ENCODE measurements at regions not wholly inside any gene's neighbourhood (a gene's known extent, or its start where the extent isn't known, plus 50 kb on each side); places are given as distances from the start of the nearest gene placed in this dataset.

DNA sequence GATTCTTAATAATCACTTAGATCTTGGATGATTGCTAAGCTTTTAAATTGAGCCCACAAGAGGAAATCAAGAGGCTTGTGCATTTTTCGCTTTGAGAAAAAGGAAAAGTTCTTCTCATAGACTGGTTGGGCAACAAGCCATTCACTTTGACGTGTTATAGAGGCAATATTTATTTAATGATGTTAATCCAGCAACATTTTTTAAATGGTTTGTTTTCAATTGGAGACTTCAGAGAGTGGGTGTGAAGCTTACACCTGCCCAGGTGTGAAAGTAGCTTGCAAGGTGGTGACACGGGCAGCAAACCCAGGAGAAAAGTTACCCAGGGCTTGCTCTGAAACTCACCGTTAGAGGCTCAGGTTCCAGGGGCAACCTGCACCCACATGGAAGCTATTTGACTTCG is 858.9 kb downstream of the GALR1 start:
- no peak for DNase-seq
- Histone ChIP-seq H3K9me3 (no peaks in the 10 kb centered on the region), H3K36me3 (no peaks in the 10 kb centered on the region), H3K27me3 (no peaks in the 10 kb centered on the region), H3K4me3 (no peak overlapping the region)

DNA sequence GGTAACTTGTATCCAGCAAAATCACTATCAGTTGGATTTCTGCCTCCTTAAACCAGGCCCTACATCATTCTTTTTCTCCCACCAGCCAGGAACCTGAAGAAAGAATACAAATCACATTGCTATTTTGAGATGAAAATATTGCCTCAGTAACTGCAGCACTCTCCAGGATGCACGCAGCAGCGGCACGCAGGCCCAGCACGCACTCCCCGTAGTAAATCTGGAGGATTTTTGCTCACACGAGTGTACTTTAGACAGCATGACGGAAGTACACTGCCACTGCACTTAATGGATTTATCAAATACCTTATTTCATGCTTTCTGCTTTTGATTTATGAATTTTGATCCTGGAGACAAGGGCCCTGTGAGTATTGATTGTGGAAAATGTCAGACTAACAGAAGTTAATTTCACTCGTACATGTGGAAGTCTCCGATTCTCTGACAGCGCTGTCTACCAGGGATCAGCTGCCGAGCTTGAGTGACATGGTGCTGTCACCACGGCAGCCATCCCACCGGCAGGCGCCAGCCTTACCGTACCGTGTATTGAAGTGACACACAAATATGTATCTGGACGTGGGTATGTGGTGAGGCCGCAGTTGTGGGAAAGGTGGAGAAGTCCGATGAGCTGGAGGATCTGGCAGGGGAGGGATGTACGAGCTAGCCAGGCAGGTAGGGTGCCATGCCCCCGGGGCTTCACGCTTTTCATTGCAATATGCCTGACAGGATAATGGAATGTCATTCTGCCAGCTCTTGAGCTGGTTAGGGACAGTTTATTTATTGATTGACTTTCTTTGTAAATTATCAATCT is 863.7 kb downstream of the GALR1 start:
- H3K4me3 ChIP-seq = no peak overlapping the region
- no peak for DNase-seq
- no peaks in the 10 kb centered on the region for H3K27me3 ChIP-seq
- H3K9me3 ChIP-seq = no peaks in the 10 kb centered on the region
- no peaks in the 10 kb centered on the region for H3K36me3 ChIP-seq

DNA sequence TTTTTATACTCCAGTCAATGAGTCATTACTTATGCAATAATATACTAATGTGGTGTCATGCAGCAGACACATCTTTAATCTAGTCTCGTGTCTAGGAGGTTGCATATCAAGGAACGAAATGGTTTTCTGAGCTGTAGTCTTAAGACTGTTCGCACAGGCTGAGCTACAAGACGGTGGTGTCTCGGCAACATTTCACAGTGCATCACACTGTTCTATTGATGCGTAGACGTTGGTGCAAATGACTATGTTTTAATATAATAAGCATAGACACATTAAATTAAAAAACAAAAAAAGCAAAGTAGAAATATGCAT is 864.2 kb downstream of the GALR1 start:
- Histone ChIP-seq H3K9me3 (no peaks in the 10 kb centered on the region), H3K27me3 (no peaks in the 10 kb centered on the region), H3K4me3 (no peak overlapping the region), H3K36me3 (no peaks in the 10 kb centered on the region)
- DNase-seq = no peak

DNA sequence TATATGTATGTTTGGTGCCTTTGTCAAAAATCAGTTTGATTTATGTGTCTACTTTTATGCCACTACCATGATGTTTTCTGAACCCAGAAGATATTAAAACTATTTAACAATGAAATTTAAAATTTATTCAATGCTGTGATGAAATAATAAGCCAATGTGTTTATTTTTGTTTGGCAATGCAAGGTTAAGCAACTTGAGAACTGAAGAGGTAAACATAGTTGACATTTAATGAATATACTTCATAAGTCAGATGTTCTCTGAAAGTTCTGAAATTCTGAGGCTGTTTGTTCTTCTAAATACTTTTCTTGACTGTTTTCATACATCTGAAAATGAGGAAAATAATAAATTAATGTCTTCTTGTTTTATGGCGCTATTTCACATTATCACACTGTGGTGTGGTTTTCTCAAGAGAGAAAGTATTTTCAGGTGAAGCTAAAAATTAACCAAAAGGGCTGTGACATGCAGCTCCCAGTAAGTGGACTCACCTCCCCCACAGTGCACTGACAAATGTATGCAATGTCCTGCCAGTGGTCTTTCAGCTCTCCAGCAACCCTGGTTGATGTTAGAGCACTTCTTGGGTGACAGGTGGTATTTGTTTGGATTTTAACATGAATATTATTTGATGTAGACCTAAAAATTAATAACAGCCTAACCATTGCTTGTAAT is 863.6 kb upstream of the SALL3 start:
- H3K36me3 ChIP-seq = no peaks in the 10 kb centered on the region
- no peaks in the 10 kb centered on the region for H3K27me3 ChIP-seq
- no peak overlapping the region for H3K4me3 ChIP-seq
- no peaks in the 10 kb centered on the region for H3K9me3 ChIP-seq
- DNase-seq = no peak

DNA sequence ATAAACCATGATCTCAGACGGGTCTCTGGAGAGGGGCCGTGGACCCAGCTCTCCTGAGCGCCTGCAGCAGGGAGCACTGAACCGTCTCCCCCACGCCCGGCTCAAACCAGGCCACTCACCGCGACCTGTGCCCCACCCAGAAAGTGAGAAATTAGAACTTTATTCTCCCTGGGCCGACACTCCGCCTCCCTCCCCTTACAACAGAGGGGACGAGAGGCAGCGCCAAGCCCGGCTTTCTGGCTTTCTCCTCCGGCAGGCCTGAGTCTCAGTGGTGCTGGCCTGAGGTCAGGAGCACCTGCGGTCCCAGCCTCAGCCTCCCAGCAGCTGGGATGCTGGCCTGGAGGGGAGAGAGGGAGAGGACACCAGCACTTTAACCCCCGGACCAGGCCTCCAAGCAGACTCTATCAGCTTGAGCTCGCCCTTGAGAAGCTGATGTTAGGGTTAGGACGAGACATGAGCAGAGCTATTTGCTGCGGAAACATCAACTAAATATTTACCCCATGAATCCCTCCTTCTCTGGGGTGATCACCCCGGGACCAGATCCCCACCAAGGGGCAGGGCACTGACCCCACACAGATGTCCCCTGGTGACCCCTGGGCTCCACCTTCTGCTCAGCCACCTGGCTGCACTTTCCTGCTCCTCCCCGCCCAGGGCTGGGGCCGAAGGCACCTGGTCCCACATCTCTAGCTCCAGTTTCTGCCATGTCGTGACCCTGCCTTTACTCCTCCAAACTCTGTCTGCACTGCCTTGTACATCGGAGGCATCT is 856.3 kb upstream of the SALL3 start:
- H3K4me3 ChIP-seq = no peak overlapping the region
- no peaks in the 10 kb centered on the region for H3K9me3 ChIP-seq
- no peaks in the 10 kb centered on the region for H3K27me3 ChIP-seq
- H3K36me3 ChIP-seq = no peaks in the 10 kb centered on the region
- DNase-seq = no peak

DNA sequence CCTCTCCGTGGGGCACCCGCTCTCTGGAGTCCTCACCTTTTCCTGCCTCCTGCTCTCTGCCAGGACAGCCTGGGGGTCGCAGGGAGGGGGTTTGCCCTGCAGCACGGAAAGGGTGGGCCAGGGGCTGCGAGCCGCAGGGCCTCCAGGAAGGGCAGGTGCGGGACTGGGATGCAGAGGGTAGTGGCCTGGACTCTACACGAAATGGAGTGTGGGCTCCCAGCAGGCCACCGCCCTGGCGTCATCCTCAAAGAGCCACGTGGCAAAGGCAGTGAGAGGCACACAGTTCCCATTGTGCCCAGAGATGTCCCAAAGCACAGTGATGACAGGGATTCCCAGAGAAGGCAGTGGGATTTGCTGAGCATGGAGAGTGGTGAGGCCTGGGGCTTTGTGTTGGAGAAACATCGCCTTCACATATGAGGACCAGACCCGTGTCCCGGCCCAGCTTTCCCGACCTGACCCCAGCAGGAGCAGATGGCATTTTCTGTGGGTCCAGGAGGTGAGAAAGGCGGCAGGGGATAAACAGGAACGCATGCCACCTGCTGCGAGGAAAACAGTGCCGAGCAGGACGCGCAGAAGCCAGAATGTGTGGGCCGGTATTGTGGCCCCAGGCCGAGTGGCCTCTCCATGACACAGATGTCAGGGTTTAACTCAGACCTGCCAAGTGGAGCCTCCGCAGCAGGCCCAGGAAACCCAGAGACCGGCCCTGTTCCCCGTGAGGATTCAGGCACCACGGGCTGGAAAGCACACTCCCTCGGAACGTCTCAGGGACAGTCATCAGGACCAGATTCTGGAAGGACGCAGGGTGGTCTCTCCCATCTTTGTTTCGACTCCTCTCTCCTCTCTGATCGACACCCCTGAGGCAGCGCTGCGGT is 855.5 kb upstream of the SALL3 start:
- Histone ChIP-seq H3K9me3 (no peaks in the 10 kb centered on the region), H3K36me3 (no peaks in the 10 kb centered on the region), H3K4me3 (no peak overlapping the region), H3K27me3 (no peaks in the 10 kb centered on the region)
- no peak for DNase-seq

DNA sequence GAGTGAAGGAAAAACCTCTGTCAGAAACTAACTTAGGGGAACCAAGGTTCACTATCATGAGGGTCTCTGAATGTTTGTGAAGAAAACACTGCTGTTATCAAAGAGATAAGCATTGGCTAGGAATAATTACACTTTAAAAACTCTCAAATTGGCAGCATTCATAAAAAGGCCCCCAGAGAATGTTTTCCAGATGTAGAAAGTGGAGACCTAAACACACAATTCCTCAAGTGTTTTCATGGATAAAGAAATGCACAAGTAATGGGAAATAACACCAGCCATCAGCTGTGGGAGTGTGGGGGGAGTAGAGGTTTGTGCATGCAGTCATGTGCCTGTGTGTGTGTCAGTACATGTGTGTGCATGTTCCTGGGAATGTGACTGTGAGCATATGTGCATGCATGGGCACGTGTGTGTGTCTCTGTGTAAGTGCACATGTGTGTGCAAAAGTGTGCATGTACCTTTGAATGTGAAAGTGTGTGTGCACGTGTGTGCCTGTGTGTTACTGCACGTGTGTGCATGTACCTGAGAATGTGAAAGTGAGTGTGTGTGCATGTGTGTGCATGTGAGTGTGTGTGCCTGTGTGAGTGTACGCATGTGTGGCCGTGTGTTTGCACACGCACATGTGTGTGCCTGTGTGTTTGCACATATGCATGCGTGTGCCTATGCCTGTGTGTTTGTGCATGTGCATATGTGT is 854.3 kb upstream of the SALL3 start:
- DNase-seq = no peak
- Histone ChIP-seq H3K27me3 (no peaks in the 10 kb centered on the region), H3K9me3 (no peaks in the 10 kb centered on the region), H3K36me3 (no peaks in the 10 kb centered on the region), H3K4me3 (no peak overlapping the region)

DNA sequence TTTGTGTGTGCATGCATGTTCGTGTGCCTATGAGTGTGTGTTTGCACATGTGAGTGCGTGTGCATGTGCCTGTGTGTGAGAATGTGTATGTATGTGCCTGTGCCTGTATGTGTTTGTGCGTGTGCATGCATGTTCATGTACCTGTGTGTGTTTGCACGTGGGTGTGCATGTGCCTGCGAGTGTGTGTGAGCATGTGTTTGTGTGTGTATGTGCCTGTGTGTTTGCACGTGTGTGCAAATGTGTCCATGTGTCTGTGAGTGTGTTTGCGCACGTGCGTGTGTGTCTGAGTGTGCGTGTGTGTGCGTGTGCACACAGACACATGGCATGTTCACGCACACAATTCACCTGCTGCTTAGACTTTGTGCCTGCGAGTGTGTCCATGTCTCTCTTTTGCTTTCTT is 853.5 kb upstream of the SALL3 start:
- Histone ChIP-seq H3K9me3 (no peaks in the 10 kb centered on the region), H3K27me3 (no peaks in the 10 kb centered on the region), H3K4me3 (no peak overlapping the region), H3K36me3 (no peaks in the 10 kb centered on the region)
- DNase-seq = no peak

DNA sequence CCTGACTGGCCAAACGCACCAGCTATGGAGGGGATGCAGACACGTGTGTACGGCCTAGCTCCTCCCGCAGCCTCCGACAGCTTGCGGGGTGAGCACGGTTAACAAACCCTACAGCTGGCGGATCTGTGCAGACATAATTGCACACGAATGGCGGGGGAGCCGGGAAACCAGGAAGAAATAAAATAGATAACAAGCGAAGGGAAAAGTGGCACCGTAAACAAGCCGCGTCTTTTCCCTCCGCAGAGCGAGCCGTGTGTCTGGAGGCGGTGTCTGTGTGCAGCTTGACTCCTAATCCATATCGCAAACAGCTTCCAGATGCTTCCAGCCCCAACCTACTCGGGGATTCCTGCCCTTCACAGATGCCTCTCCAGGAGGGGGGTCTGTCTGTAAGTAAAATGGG is 853.1 kb upstream of the SALL3 start:
- no peaks in the 10 kb centered on the region for H3K9me3 ChIP-seq

DNA sequence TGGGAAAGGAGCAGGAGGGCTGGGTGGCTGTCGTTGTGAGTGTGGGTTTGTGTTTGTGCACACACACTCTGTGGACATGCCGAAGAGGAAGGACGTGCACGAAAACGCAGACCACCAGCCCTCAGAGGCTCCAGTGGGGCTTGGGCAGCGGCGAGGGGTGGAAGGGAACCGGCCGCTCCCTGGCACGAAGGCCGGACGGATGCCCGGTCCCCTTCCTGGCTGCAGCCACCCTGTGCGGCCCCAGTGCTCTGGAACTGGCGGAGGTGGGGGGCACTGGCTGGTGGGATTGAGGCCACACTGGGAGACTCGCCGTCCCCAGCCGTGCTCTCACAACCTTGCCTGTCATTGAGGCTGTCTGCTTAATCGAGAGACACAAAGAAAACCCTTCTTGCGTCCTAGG is 852.6 kb upstream of the SALL3 start:
- no peak for DNase-seq
- no peak overlapping the region for H3K4me3 ChIP-seq
- H3K36me3 ChIP-seq = no peaks in the 10 kb centered on the region
- H3K9me3 ChIP-seq = no peaks in the 10 kb centered on the region
- H3K27me3 ChIP-seq = no peaks in the 10 kb centered on the region

More for the DNA sequence above, 853.1 kb upstream of the SALL3 start:
- Histone ChIP-seq H3K4me3 (no peak overlapping the region), H3K27me3 (no peaks in the 10 kb centered on the region), H3K36me3 (no peaks in the 10 kb centered on the region)
- DNase-seq = no peak

DNA sequence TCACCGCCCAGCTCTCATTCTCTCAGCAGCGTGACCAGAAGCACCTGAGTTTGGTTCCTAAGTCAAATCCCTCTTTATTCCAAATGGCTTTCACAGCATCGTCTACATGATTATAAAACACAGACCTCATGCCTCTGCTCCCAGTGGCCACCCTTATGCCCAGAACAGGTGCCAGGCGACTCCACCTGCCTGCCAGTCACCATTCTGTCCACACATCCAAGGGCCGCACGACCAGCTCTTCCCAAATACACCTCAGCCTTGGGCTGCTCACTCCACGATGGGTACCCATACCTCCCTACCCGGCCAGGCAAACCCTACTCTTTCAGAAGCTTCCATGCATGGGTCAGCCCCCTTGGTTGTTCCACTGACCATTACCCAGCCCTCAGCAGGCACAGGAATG is 851.6 kb upstream of the SALL3 start:
- Histone ChIP-seq H3K36me3 (no peaks in the 10 kb centered on the region), H3K9me3 (no peaks in the 10 kb centered on the region), H3K4me3 (no peak overlapping the region), H3K27me3 (no peaks in the 10 kb centered on the region)
- no peak for DNase-seq

DNA sequence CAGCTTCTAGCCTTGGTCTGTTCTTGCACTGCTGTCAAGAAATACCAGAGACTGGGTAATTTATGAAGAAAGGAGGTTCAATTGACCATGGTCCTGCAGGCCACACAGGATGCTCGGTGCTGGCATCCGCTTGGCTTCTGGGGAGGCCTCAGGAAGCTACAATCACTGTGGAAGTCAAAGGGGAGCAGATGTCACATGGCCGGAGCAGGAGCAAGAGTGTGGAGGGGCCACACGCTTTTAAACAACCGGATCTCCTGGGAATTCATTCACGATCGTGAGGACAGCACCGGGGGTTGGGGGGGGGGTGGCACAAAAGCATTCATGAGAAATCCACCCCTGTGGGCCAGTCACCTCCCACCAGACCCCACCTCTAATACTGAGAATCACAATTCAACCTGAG is 850.4 kb upstream of the SALL3 start:
- DNase-seq = no peak
- Histone ChIP-seq H3K9me3 (no peaks in the 10 kb centered on the region), H3K27me3 (no peaks in the 10 kb centered on the region), H3K4me3 (no peak overlapping the region), H3K36me3 (no peaks in the 10 kb centered on the region)

DNA sequence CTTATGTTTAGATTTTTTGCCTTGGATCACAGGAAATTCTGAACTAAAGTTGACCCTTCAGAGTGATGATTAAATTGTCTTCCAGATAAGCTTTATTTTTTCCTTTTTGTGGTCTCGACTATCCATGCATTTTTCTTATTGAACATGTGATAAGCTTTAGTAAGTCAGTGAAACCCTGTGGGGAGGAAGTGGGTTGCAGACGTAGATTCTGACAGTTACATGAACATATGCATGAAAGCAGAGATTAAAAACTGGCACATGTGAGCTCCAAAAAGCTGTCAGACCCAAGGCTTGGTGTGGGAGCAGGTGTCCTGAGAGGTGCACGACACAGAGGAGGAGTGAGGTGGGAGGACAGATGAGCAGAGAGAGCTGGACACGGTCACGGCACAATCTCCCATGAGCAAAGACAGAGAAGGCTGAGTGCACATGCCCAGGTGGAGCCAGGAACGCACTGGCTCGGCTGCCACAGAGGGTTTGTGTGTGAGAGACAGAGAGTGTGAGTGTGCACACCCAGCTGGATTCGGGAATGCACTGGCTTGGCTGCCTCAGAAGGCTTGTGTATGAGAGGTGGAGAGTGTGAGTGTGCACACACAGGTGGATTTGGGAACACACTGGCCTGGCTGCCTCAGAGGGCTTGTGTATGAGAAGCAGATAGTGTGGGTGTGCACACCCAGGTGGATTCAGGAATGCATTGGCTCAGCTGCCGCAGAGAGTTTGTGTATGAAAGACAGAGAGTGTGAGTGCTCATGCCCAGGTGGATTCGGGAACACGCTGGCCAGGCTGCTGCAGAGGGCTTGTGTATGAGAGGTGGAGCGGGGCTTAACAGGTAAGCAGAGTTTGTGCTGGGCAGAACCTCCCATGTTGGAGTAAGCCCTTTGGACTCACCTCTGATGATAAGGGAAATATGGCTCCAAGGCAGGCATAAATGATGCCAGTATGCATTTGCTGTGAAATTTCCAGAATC is 849.1 kb upstream of the SALL3 start:
- Histone ChIP-seq H3K36me3 (no peaks in the 10 kb centered on the region), H3K9me3 (no peaks in the 10 kb centered on the region), H3K27me3 (no peaks in the 10 kb centered on the region), H3K4me3 (no peak overlapping the region)
- DNase-seq = no peak

DNA sequence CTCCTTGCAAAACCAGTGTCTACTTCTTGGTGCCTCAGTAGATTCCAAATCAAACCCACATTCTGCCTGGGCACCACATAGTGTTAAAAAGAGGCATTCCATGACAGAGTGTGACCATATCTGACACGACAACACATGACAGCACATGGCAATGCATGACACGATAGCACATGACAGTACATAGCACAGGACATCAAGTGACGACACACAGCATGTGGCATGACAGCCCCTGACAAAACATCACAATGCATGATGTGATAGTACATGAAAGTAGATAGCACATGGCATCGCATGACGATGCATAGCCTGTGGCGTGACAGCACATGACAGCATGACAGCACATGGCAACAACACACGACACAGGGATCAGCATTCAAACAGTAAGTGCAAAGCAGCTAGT is 845.9 kb upstream of the SALL3 start:
- H3K36me3 ChIP-seq = no peaks in the 10 kb centered on the region
- DNase-seq = no peak
- no peaks in the 10 kb centered on the region for H3K27me3 ChIP-seq
- no peaks in the 10 kb centered on the region for H3K9me3 ChIP-seq
- no peak overlapping the region for H3K4me3 ChIP-seq

DNA sequence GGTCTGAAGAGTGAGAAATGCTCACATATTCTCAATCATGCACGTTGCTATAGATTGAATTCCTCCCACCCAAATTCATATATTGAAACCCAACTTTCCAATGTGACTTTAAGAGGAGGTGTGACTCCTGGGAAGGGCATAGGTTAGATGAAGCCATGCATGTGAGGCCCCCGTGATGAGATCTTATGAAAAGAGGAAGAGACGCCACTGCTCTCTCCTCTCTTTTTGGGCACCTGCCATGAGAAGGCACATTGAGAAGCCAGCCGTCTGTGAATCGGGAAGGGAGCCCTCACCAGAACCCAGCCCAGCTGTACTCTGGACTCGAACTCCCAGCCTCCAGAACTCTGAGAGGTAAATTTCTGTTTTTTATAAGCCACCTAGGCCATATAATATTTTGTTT is 842.6 kb upstream of the SALL3 start:
- no peaks in the 10 kb centered on the region for H3K27me3 ChIP-seq
- no peak for DNase-seq
- H3K9me3 ChIP-seq = no peaks in the 10 kb centered on the region
- H3K4me3 ChIP-seq = no peak overlapping the region
- H3K36me3 ChIP-seq = no peaks in the 10 kb centered on the region
